GM04503 (cell line): ENCODE measurements at regions not wholly inside any gene's neighbourhood (a gene's known extent, or its start where the extent isn't known, plus 50 kb on each side); places are given as distances from the start of the nearest gene placed in this dataset.
A peak's percentile ranks its signal among the peaks of the same experiment; 100 is the strongest.

Source experiments
- DNase-seq: peaks from one replicate; pipeline ENCODE4 v3.0.0-alpha.2; 2012; ENCODE audit warnings: low read depth

- DNase-seq = peak; percentile 73
Observed at GRCh38 chr18:22674272-22674671, 256.6 kb upstream of the CTAGE1 start.

- no peak for DNase-seq
Observed at GRCh38 chr18:22675006-22675405, 257.3 kb upstream of the CTAGE1 start.

GRCh38 chr18:22676423-22676822 is 256.7 kb upstream of the RBBP8 start:
- no peak for DNase-seq

GRCh38 chr18:22678486-22678885 is 254.6 kb upstream of the RBBP8 start:
- DNase-seq = no peak

- no peak for DNase-seq
Observed at GRCh38 chr18:22680944-22681343, 252.2 kb upstream of the RBBP8 start.

- DNase-seq = no peak
Observed at GRCh38 chr18:22681908-22682307, 251.2 kb upstream of the RBBP8 start.

GRCh38 chr18:22682720-22683119 is 250.4 kb upstream of the RBBP8 start:
- DNase-seq = no peak

- DNase-seq = no peak
Observed at GRCh38 chr18:22683196-22683676, 249.9 kb upstream of the RBBP8 start.

GRCh38 chr18:22683786-22684185 is 249.3 kb upstream of the RBBP8 start:
- no peak for DNase-seq

GRCh38 chr18:22684268-22684667 is 248.9 kb upstream of the RBBP8 start:
- no peak for DNase-seq

- no peak for DNase-seq
Observed at GRCh38 chr18:22685788-22686187, 247.3 kb upstream of the RBBP8 start.

- DNase-seq = no peak
Observed at GRCh38 chr18:22687892-22688680, 245.0 kb upstream of the RBBP8 start.

GRCh38 chr18:22688877-22689496 is 244.1 kb upstream of the RBBP8 start:
- DNase-seq = no peak

- no peak for DNase-seq
Observed at GRCh38 chr18:22689712-22690111, 243.4 kb upstream of the RBBP8 start.

- DNase-seq = no peak
Observed at GRCh38 chr18:22690556-22690955, 242.6 kb upstream of the RBBP8 start.

GRCh38 chr18:22691946-22692710 is 241.0 kb upstream of the RBBP8 start:
- DNase-seq = peak; percentile 92

- DNase-seq = peak; percentile 87
Observed at GRCh38 chr18:22694954-22695353, 238.2 kb upstream of the RBBP8 start.

GRCh38 chr18:22695674-22696073 is 237.5 kb upstream of the RBBP8 start:
- no peak for DNase-seq

GRCh38 chr18:22697561-22697960 is 235.6 kb upstream of the RBBP8 start:
- no peak for DNase-seq

GRCh38 chr18:22698711-22699110 is 234.4 kb upstream of the RBBP8 start:
- DNase-seq = no peak

- DNase-seq = no peak
Observed at GRCh38 chr18:22699629-22700028, 233.5 kb upstream of the RBBP8 start.

GRCh38 chr18:22700920-22701319 is 232.2 kb upstream of the RBBP8 start:
- DNase-seq = no peak

GRCh38 chr18:22701326-22701725 is 231.8 kb upstream of the RBBP8 start:
- DNase-seq = no peak
